Neural progenitor cell (in vitro differentiated cells): ENCODE measurements at regions not wholly inside any gene's neighbourhood (a gene's known extent, or its start where the extent isn't known, plus 50 kb on each side); places are given as distances from the start of the nearest gene placed in this dataset.

ENCODE experiments used
- CTCF ChIP-seq: fragments of 200-600 bp; sonication (generic); IDR thresholded peaks from 2 replicates; pipeline ENCODE4 v1.5.1; 2017; ENCODE audit warnings: antibody characterized with exemption, mild to moderate bottlenecking
- EZH2 ChIP-seq: fragments of 200-600 bp; sonication (generic); IDR thresholded peaks from 2 replicates; pipeline ENCODE4 v1.6.1; 2017; ENCODE audit warnings: antibody characterized with exemption, mild to moderate bottlenecking, moderate library complexity

DNA sequence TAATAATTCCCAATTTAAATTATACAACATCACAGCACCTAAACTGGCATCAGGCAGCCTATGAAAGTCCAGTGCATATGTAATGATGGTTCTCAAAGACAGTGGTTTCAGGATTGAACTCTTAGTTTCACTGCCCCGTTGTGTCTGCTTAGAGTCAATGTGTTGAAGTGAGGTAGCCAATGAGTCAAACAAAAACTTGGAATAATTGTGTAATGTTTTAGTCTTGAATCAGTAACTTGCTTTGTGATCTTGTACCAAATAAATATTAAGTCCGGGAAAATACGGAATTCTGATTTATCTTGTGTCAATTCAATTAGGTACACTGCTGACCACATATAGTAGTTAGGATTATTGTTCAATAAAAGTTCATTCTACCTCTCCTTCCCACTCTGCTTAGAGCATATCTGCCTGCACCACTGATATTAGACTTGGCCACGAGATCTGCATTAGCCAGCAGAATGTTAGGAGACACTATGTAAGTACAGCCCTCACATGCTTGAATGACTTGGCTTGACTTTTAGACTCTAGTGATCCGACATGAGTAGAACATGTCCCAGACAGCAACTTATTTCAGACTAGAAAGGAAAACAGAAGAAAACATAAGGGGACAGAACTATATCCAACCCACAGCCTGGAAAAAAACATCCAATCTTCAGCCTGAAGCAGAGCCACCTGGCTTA lies 441.5 kb upstream of the PTGER4 start:
- TF ChIP-seq CTCF: no peak
- TF ChIP-seq EZH2: no peak
